SU-DHL-6 (cell line): ENCODE measurements at regions not wholly inside any gene's neighbourhood (a gene's known extent, or its start where the extent isn't known, plus 50 kb on each side); places are given as distances from the start of the nearest gene placed in this dataset.

Experiments
- EZH2phosphoT487 ChIP-seq: fragments of 200-600 bp; sonication (generic), shearing (Covaris generic); conservative IDR thresholded peaks from 2 replicates; pipeline ENCODE4 v1.6.1; 2018; ENCODE audit warnings: mild to moderate bottlenecking, antibody characterized with exemption, low read length, moderate library complexity, mixed read lengths
- TF ChIP-seq, protein P1 (sequence below): fragments of 200-600 bp; sonication (generic); IDR thresholded peaks from one replicate; pipeline ENCODE4 v1.5.1; 2017; ENCODE audit warnings: antibody characterized with exemption, mild to moderate bottlenecking, low read length, moderate library complexity; ENCODE audit not compliant: insufficient read depth, poor library complexity, severe bottlenecking

DNA sequence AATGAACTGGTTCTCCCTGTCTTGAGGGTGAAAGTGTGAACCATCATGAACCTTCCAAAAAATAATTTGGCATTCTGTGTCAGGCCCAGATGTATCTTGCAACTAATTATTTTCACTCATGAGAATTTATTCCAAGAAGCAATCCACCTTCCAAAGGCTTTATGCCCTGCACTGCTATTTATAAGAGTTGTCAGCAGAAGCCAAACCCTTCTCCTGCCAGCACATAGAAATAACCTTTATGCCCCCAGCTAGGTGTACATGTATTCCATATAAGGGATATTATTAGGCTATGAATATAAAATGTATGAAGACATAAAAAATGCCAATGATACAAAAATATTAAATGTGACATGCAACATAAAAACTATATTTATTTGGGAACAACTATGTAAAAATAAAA lies 69.0 kb upstream of the GDF10 start:
- TF ChIP-seq, protein P1, sequence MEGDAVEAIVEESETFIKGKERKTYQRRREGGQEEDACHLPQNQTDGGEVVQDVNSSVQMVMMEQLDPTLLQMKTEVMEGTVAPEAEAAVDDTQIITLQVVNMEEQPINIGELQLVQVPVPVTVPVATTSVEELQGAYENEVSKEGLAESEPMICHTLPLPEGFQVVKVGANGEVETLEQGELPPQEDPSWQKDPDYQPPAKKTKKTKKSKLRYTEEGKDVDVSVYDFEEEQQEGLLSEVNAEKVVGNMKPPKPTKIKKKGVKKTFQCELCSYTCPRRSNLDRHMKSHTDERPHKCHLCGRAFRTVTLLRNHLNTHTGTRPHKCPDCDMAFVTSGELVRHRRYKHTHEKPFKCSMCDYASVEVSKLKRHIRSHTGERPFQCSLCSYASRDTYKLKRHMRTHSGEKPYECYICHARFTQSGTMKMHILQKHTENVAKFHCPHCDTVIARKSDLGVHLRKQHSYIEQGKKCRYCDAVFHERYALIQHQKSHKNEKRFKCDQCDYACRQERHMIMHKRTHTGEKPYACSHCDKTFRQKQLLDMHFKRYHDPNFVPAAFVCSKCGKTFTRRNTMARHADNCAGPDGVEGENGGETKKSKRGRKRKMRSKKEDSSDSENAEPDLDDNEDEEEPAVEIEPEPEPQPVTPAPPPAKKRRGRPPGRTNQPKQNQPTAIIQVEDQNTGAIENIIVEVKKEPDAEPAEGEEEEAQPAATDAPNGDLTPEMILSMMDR, result no peak
- no peak for TF ChIP-seq EZH2phosphoT487
